WTC11 (cell line): ENCODE measurements at regions not wholly inside any gene's neighbourhood (a gene's known extent, or its start where the extent isn't known, plus 50 kb on each side); places are given as distances from the start of the nearest gene placed in this dataset.

Experiments
- ATAC-seq: fragments of 200-7000 bp; cut with Tn5 transposase; 2 replicates; pipeline ENCODE4 v1.10.0; 2021; ENCODE audit warnings: mild to moderate bottlenecking, moderate library complexity
- CTCF ChIA-PET: fragments of 300-600 bp; sonication (Branson Sonifier 250); formaldehyde crosslinking; loops from one replicate; lab custom pipeline; 2021; ENCODE audit warnings: antibody characterized with exemption; lab: Charles Lee
- POLR2A ChIA-PET: fragments of 350-600 bp; sonication (Branson Sonifier 250); formaldehyde crosslinking; loops from one replicate; lab custom pipeline; 2021; ENCODE audit warnings: antibody characterized with exemption; lab: Charles Lee
- DNase-seq: peaks from one replicate; pipeline ENCODE4 v3.0.0; 2021; ENCODE audit warnings: low spot score
- H3K27ac Mint-ChIP-seq: 2 replicates; pipeline ENCODE4 v1.8.0; 2021; ENCODE audit warnings: mixed read lengths
- H3K27me3 Mint-ChIP-seq: 2 replicates; pipeline ENCODE4 v1.8.0; 2021; ENCODE audit warnings: low read depth, mild to moderate bottlenecking, moderate library complexity, mixed read lengths
- H3K36me3 Mint-ChIP-seq: 2 replicates; pipeline ENCODE4 v1.8.0; 2021; ENCODE audit warnings: mixed read lengths
- H3K4me1 Mint-ChIP-seq: 2 replicates; pipeline ENCODE4 v1.8.0; 2022; ENCODE audit warnings: mixed read lengths
- H3K4me3 Mint-ChIP-seq: 2 replicates; pipeline ENCODE4 v1.8.0; 2021; ENCODE audit warnings: mild to moderate bottlenecking, moderate library complexity, mixed read lengths
- H3K9me3 Mint-ChIP-seq: 2 replicates; pipeline ENCODE4 v1.8.0; 2021; ENCODE audit warnings: mixed read lengths
- CREB1 ChIP-seq: sonication (generic); formaldehyde crosslinking; IDR thresholded peaks from 2 replicates; pipeline ENCODE4 v1.8.0; 2023; ENCODE audit warnings: mild to moderate bottlenecking, missing genetic modification reagents
- ESRRA ChIP-seq: sonication (generic); formaldehyde crosslinking; IDR thresholded peaks from 2 replicates; pipeline ENCODE4 v1.8.1; 2022; ENCODE audit warnings: mild to moderate bottlenecking, missing genetic modification reagents, borderline replicate concordance
- FOXJ3 ChIP-seq: sonication (generic); formaldehyde crosslinking; IDR thresholded peaks from 2 replicates; pipeline ENCODE4 v1.9.0; 2021; ENCODE audit warnings: missing genetic modification reagents, mild to moderate bottlenecking, borderline replicate concordance
- GABPB1 ChIP-seq: sonication (generic); formaldehyde crosslinking; IDR thresholded peaks from 2 replicates; pipeline ENCODE4 v1.8.1; 2023; ENCODE audit warnings: mild to moderate bottlenecking, missing genetic modification reagents
- GRHL2 ChIP-seq: fragments of 250-450 bp; sonication (Bioruptor Pico); IDR thresholded peaks from 2 replicates; pipeline ENCODE4 v1.8.0; 2022; ENCODE audit warnings: mild to moderate bottlenecking, moderate library complexity; ENCODE audit not compliant: insufficient replicate concordance, severe bottlenecking
- HMGXB4 ChIP-seq: sonication (generic); formaldehyde crosslinking; IDR thresholded peaks from 2 replicates; pipeline ENCODE4 v1.8.1; 2023; ENCODE audit warnings: mild to moderate bottlenecking, moderate library complexity, missing genetic modification reagents
- IRF1 ChIP-seq: sonication (generic); formaldehyde crosslinking; IDR thresholded peaks from 2 replicates; pipeline ENCODE4 v1.8.0; 2023; ENCODE audit warnings: missing genetic modification reagents
- IRF2 ChIP-seq: sonication (generic); formaldehyde crosslinking; IDR thresholded peaks from 2 replicates; pipeline ENCODE4 v1.8.0; 2022; ENCODE audit warnings: low read depth, missing genetic modification reagents, borderline replicate concordance
- MAX ChIP-seq: sonication (generic); formaldehyde crosslinking; IDR thresholded peaks from 2 replicates; pipeline ENCODE4 v1.8.0; 2022; ENCODE audit warnings: mild to moderate bottlenecking, missing genetic modification reagents
- NFATC4 ChIP-seq: fragments of 250-450 bp; sonication (Bioruptor Pico); IDR thresholded peaks from 2 replicates; pipeline ENCODE4 v1.9.0; 2021; ENCODE audit warnings: mild to moderate bottlenecking
- NR1H2 ChIP-seq: sonication (generic); formaldehyde crosslinking; IDR thresholded peaks from 2 replicates; pipeline ENCODE4 v1.9.0; 2021; ENCODE audit warnings: mild to moderate bottlenecking, moderate library complexity, missing genetic modification reagents
- RELA ChIP-seq: sonication (generic); formaldehyde crosslinking; IDR thresholded peaks from 2 replicates; pipeline ENCODE4 v1.8.1; 2022; ENCODE audit warnings: missing genetic modification reagents, mild to moderate bottlenecking, borderline replicate concordance
- RORB ChIP-seq: fragments of 250-450 bp; sonication (Bioruptor Pico); IDR thresholded peaks from 2 replicates; pipeline ENCODE4 v1.9.0; 2021; ENCODE audit warnings: mild to moderate bottlenecking
- SMAD4 ChIP-seq: sonication (generic); formaldehyde crosslinking; IDR thresholded peaks from 2 replicates; pipeline ENCODE4 v1.8.0; 2022; ENCODE audit warnings: mild to moderate bottlenecking, missing genetic modification reagents
- STAT6 ChIP-seq: sonication (generic); formaldehyde crosslinking; conservative IDR thresholded peaks from 2 replicates; pipeline ENCODE4 v1.8.1; 2023; ENCODE audit warnings: mild to moderate bottlenecking, low read depth, missing genetic modification reagents, moderate library complexity
- ZBTB43 ChIP-seq: sonication (generic); formaldehyde crosslinking; IDR thresholded peaks from 2 replicates; pipeline ENCODE4 v1.8.1; 2023; ENCODE audit warnings: mild to moderate bottlenecking, missing genetic modification reagents
- ZMAT4 ChIP-seq: fragments of 250-450 bp; sonication (Bioruptor Pico); IDR thresholded peaks from 2 replicates; pipeline ENCODE4 v1.9.0; 2021; ENCODE audit warnings: mild to moderate bottlenecking
- ZNF138 ChIP-seq: sonication (generic); formaldehyde crosslinking; conservative IDR thresholded peaks from 2 replicates; pipeline ENCODE4 v1.8.1; 2022; ENCODE audit warnings: mild to moderate bottlenecking, moderate library complexity, missing genetic modification reagents
- ZNF232 ChIP-seq: sonication (generic); formaldehyde crosslinking; IDR thresholded peaks from 2 replicates; pipeline ENCODE4 v1.8.0; 2022; ENCODE audit warnings: mild to moderate bottlenecking, missing genetic modification reagents
- ZNF263 ChIP-seq: sonication (generic); formaldehyde crosslinking; IDR thresholded peaks from 2 replicates; pipeline ENCODE4 v1.8.1; 2022; ENCODE audit warnings: low read depth, mild to moderate bottlenecking, moderate library complexity, missing genetic modification reagents
- ZNF317 ChIP-seq: sonication (generic); formaldehyde crosslinking; IDR thresholded peaks from 2 replicates; pipeline ENCODE4 v1.8.1; 2023; ENCODE audit warnings: low read depth, mild to moderate bottlenecking, moderate library complexity, missing genetic modification reagents, borderline replicate concordance
- ZNF416 ChIP-seq: fragments of 250-450 bp; sonication (Bioruptor Pico); IDR thresholded peaks from 2 replicates; pipeline ENCODE4 v1.9.0; 2021; ENCODE audit warnings: mild to moderate bottlenecking, inconsistent platforms
- ZNF423 ChIP-seq: fragments of 250-450 bp; sonication (Bioruptor Pico); IDR thresholded peaks from 2 replicates; pipeline ENCODE4 v2.1.2; 2022; ENCODE audit warnings: mild to moderate bottlenecking, moderate library complexity
- ZNF512 ChIP-seq: sonication (generic); formaldehyde crosslinking; IDR thresholded peaks from 2 replicates; pipeline ENCODE4 v1.8.1; 2022; ENCODE audit warnings: missing genetic modification reagents, borderline replicate concordance

GRCh38 chr2:180842461-180842860 lies 137.9 kb upstream of the UBE2E3 start:
- POLR2A ChIA-PET = no interaction called here
- Mint-ChIP-seq H3K27ac (no peak overlapping the region), H3K9me3 (0 out of 2 replicates have a peak, but pooled peaks cover 8% of the 10 kb centered on the region), H3K36me3 (no peaks in the 10 kb centered on the region), H3K4me1 (peaks cover 5% of the 10 kb centered on the region), H3K27me3 (no peaks in the 10 kb centered on the region), H3K4me3 (no peak overlapping the region)
- CTCF ChIA-PET = no interaction called here
- no peak for ATAC-seq
- no peak for TF ChIP-seq ZNF232 (CRISPR knock-in tag)
- no peak for TF ChIP-seq ZMAT4 (CRISPR knock-in tag)
- TF ChIP-seq SMAD4 (CRISPR knock-in tag) = no peak
- TF ChIP-seq RELA (CRISPR knock-in tag) = no peak
- TF ChIP-seq MAX (CRISPR knock-in tag) = no peak
- no peak for TF ChIP-seq ZNF423 (CRISPR knock-in tag)
- no peak for DNase-seq

- no peak overlapping the region for H3K4me3 Mint-ChIP-seq
- POLR2A ChIA-PET = no interaction called here
Observed at GRCh38 chr2:180840641-180841040, 139.8 kb upstream of the UBE2E3 start.

GRCh38 chr2:180829836-180830235 lies 150.6 kb upstream of the UBE2E3 start:
- Mint-ChIP-seq H3K27me3 (no peaks in the 10 kb centered on the region), H3K9me3 (peaks cover 13% of the 10 kb centered on the region), H3K4me3 (no peak overlapping the region), H3K36me3 (0 out of 2 replicates have a peak, but pooled peaks cover 2% of the 10 kb centered on the region), H3K4me1 (no peaks in the 10 kb centered on the region), H3K27ac (no peak overlapping the region)
- TF ChIP-seq NFATC4 (CRISPR knock-in tag) (no peak), ZNF512 (CRISPR knock-in tag) (no peak), CREB1 (CRISPR knock-in tag) (no peak), NR1H2 (CRISPR knock-in tag) (no peak), ZNF263 (CRISPR knock-in tag) (no peak), ESRRA (CRISPR knock-in tag) (no peak), GABPB1 (CRISPR knock-in tag) (no peak), ZNF317 (CRISPR knock-in tag) (no peak), ZNF416 (CRISPR knock-in tag) (no peak), IRF1 (CRISPR knock-in tag) (no peak), FOXJ3 (CRISPR knock-in tag) (no peak), GRHL2 (CRISPR knock-in tag) (no peak), RORB (no peak), HMGXB4 (no peak), STAT6 (CRISPR knock-in tag) (no peak), IRF2 (CRISPR knock-in tag) (no peak)
- ChIA-PET POLR2A (no interaction called here), CTCF (no interaction called here)
- DNase-seq (no peak), ATAC-seq (no peak)

More at GRCh38 chr2:180840641-180841040, 139.8 kb upstream of the UBE2E3 start:
- Mint-ChIP-seq H3K4me1 (peaks cover 5% of the 10 kb centered on the region), H3K36me3 (no peaks in the 10 kb centered on the region), H3K27me3 (no peaks in the 10 kb centered on the region), H3K9me3 (0 out of 2 replicates have a peak, but pooled peaks cover 8% of the 10 kb centered on the region), H3K27ac (no peak overlapping the region)
- TF ChIP-seq ZNF138 (CRISPR knock-in tag) (no peak), ZBTB43 (CRISPR knock-in tag) (no peak)
- no peak for ATAC-seq
- CTCF ChIA-PET = no interaction called here
- DNase-seq = no peak
